DMS79 (cell line): ENCODE measurements at regions not wholly inside any gene's neighbourhood (a gene's known extent, or its start where the extent isn't known, plus 50 kb on each side); places are given as distances from the start of the nearest gene placed in this dataset.

ENCODE experiments used
- DNase-seq: peaks from one replicate; lab custom pipeline; 2025; lab: John Stamatoyannopoulos, UW

- no peak for DNase-seq
These were observed 187.5 kb upstream of the SOX9 start for GRCh38 chr17:71933306-71933705.

GRCh38 chr17:71934520-71934919, 186.3 kb upstream of the SOX9 start:
- no peak for DNase-seq

GRCh38 chr17:71935341-71935740, 185.5 kb upstream of the SOX9 start:
- no peak for DNase-seq

GRCh38 chr17:71936977-71937376, 183.8 kb upstream of the SOX9 start:
- DNase-seq = no peak

- no peak for DNase-seq
These were observed 182.9 kb upstream of the SOX9 start for GRCh38 chr17:71937914-71938313.

GRCh38 chr17:71938340-71939010, 182.3 kb upstream of the SOX9 start:
- DNase-seq = no peak

- DNase-seq = no peak
These were observed 178.9 kb upstream of the SOX9 start for GRCh38 chr17:71941920-71942319.

- DNase-seq = no peak
These were observed 178.2 kb upstream of the SOX9 start for GRCh38 chr17:71942626-71943025.

GRCh38 chr17:71948703-71949422, 172.0 kb upstream of the SOX9 start:
- no peak for DNase-seq

GRCh38 chr17:71959154-71959553, 161.7 kb upstream of the SOX9 start:
- DNase-seq = no peak

GRCh38 chr17:71963351-71963750, 157.5 kb upstream of the SOX9 start:
- no peak for DNase-seq

GRCh38 chr17:71963791-71964190, 157.0 kb upstream of the SOX9 start:
- DNase-seq = no peak

- DNase-seq = no peak
These were observed 156.3 kb upstream of the SOX9 start for GRCh38 chr17:71964559-71964958.

GRCh38 chr17:71966055-71966454, 154.8 kb upstream of the SOX9 start:
- DNase-seq = no peak

GRCh38 chr17:71966459-71967313, 154.1 kb upstream of the SOX9 start:
- DNase-seq = no peak

- no peak for DNase-seq
These were observed 151.3 kb upstream of the SOX9 start for GRCh38 chr17:71969500-71969899.

- no peak for DNase-seq
These were observed 150.5 kb upstream of the SOX9 start for GRCh38 chr17:71970312-71970711.

GRCh38 chr17:71974051-71974450, 146.8 kb upstream of the SOX9 start:
- no peak for DNase-seq

- DNase-seq = no peak
These were observed 145.5 kb upstream of the SOX9 start for GRCh38 chr17:71975331-71975801.

- DNase-seq = no peak
These were observed 144.7 kb upstream of the SOX9 start for GRCh38 chr17:71976011-71976649.

GRCh38 chr17:71978435-71978834, 142.4 kb upstream of the SOX9 start:
- DNase-seq = no peak

- no peak for DNase-seq
These were observed 140.6 kb upstream of the SOX9 start for GRCh38 chr17:71980171-71980570.
